Neural crest cell (in vitro differentiated cells): ENCODE measurements at regions not wholly inside any gene's neighbourhood (a gene's known extent, or its start where the extent isn't known, plus 50 kb on each side); places are given as distances from the start of the nearest gene placed in this dataset.
A peak's percentile ranks its signal among the peaks of the same experiment; 100 is the strongest.

Experiments
- DNase-seq: peaks from one replicate; pipeline ENCODE4 v3.0.0; 2021; ENCODE audit warnings: low read depth, mixed read lengths, low spot score
- H3K27ac Mint-ChIP-seq: one replicate; pipeline ENCODE4 v1.8.0; 2021; ENCODE audit warnings: mild to moderate bottlenecking, mixed read lengths; ENCODE audit not compliant: unreplicated experiment
- H3K27me3 Mint-ChIP-seq: 2 replicates; pipeline ENCODE4 v1.8.0; 2021; ENCODE audit warnings: low read depth, mild to moderate bottlenecking, mixed read lengths
- H3K36me3 Mint-ChIP-seq: 2 replicates; pipeline ENCODE4 v1.8.0; 2021; ENCODE audit warnings: low read depth, mild to moderate bottlenecking, mixed read lengths
- H3K4me1 Mint-ChIP-seq: 2 replicates; pipeline ENCODE4 v1.8.0; 2021; ENCODE audit warnings: mixed read lengths
- H3K4me3 Mint-ChIP-seq: one replicate; pipeline ENCODE4 v1.8.0; 2021; ENCODE audit warnings: mild to moderate bottlenecking, mixed read lengths
- H3K9me3 Mint-ChIP-seq: 2 replicates; pipeline ENCODE4 v1.8.0; 2021; ENCODE audit warnings: mixed read lengths
- TF ChIP-seq, protein P1 (sequence below): fragments of 200-600 bp; sonication (generic); conservative IDR thresholded peaks from 2 replicates; pipeline ENCODE4 v1.5.0; 2021; ENCODE audit warnings: antibody characterized with exemption, mild to moderate bottlenecking

GRCh38 chr12:66744956-66745383 is 66.1 kb upstream of the GRIP1 start:
- H3K4me1 Mint-ChIP-seq = peaks cover 7% of the 10 kb centered on the region
- H3K4me3 Mint-ChIP-seq = no peak overlapping the region
- no peak for DNase-seq
- no peak overlapping the region for H3K27ac Mint-ChIP-seq
- H3K36me3 Mint-ChIP-seq = no peaks in the 10 kb centered on the region
- TF ChIP-seq, protein P1, sequence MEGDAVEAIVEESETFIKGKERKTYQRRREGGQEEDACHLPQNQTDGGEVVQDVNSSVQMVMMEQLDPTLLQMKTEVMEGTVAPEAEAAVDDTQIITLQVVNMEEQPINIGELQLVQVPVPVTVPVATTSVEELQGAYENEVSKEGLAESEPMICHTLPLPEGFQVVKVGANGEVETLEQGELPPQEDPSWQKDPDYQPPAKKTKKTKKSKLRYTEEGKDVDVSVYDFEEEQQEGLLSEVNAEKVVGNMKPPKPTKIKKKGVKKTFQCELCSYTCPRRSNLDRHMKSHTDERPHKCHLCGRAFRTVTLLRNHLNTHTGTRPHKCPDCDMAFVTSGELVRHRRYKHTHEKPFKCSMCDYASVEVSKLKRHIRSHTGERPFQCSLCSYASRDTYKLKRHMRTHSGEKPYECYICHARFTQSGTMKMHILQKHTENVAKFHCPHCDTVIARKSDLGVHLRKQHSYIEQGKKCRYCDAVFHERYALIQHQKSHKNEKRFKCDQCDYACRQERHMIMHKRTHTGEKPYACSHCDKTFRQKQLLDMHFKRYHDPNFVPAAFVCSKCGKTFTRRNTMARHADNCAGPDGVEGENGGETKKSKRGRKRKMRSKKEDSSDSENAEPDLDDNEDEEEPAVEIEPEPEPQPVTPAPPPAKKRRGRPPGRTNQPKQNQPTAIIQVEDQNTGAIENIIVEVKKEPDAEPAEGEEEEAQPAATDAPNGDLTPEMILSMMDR = peak; percentile 23
- no peaks in the 10 kb centered on the region for H3K27me3 Mint-ChIP-seq
- no peaks in the 10 kb centered on the region for H3K9me3 Mint-ChIP-seq

DNA sequence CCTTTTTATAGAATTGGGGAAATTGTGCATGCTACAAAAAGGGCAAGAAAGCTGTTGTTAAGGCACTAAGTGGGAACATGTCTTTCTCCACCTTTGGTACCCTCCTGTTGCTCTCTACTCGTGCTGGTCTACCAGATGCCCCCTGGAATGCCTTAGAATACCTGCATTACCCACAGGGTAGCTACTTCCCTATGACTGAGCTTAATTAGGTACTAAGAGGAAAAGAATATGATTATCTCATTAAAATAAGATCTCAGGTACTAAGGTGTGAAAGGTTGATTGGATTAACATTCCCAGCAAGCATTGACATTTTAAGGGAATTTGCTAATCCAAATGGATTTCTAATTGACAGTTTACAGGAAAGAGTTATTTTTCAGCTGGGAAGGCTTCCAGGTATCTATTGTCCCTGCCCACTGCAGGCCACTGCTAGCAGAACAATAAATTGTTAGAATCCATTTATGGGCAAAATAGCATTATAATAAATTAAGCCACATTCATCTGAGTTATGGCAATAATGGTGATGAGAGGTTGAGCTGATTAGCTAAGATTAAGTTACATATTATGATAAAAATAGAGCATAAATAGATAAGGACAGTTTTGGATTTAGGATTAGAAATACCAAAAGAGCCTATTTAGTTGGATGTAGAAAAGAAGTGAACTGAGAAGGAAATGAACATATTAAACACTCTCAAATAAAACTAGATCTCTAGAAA is 67.8 kb upstream of the GRIP1 start:
- H3K4me3 Mint-ChIP-seq = no peak overlapping the region
- H3K9me3 Mint-ChIP-seq = no peaks in the 10 kb centered on the region
- peaks cover 7% of the 10 kb centered on the region for H3K4me1 Mint-ChIP-seq
- DNase-seq = no peak
- H3K27me3 Mint-ChIP-seq = no peaks in the 10 kb centered on the region
- H3K36me3 Mint-ChIP-seq = no peaks in the 10 kb centered on the region
- no peak overlapping the region for H3K27ac Mint-ChIP-seq
- TF ChIP-seq, protein P1 = no peak

GRCh38 chr12:66751432-66752113 is 72.7 kb upstream of the GRIP1 start:
- H3K27ac Mint-ChIP-seq = no peak overlapping the region
- no peak for DNase-seq
- no peaks in the 10 kb centered on the region for H3K27me3 Mint-ChIP-seq
- TF ChIP-seq, protein P1 = no peak
- H3K4me3 Mint-ChIP-seq = no peak overlapping the region
- no peaks in the 10 kb centered on the region for H3K36me3 Mint-ChIP-seq
- H3K4me1 Mint-ChIP-seq = no peaks in the 10 kb centered on the region
- H3K9me3 Mint-ChIP-seq = no peaks in the 10 kb centered on the region

DNA sequence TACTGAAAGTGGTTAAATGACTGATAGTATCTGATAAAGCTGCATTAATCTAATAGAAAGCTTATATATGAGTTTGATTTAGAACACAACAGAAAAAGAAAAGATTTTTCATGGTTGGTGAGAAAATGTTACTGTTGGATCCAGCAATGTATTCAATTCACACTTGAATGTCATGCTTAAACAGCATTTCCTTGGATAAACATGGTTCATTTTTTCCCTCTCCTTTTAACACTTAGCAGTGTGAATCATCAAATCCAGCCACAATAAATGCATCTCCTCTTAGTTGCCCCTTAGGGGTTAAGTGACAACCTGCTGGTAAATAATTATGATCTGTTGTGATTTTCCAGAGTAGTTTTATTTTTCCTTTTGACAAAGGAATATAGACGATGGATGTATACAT is 74.9 kb upstream of the GRIP1 start:
- no peaks in the 10 kb centered on the region for H3K36me3 Mint-ChIP-seq
- H3K9me3 Mint-ChIP-seq = no peaks in the 10 kb centered on the region
- H3K27me3 Mint-ChIP-seq = no peaks in the 10 kb centered on the region
- DNase-seq = no peak
- no peaks in the 10 kb centered on the region for H3K4me1 Mint-ChIP-seq
- H3K27ac Mint-ChIP-seq = no peak overlapping the region
- H3K4me3 Mint-ChIP-seq = no peak overlapping the region
- TF ChIP-seq, protein P1 = no peak

DNA sequence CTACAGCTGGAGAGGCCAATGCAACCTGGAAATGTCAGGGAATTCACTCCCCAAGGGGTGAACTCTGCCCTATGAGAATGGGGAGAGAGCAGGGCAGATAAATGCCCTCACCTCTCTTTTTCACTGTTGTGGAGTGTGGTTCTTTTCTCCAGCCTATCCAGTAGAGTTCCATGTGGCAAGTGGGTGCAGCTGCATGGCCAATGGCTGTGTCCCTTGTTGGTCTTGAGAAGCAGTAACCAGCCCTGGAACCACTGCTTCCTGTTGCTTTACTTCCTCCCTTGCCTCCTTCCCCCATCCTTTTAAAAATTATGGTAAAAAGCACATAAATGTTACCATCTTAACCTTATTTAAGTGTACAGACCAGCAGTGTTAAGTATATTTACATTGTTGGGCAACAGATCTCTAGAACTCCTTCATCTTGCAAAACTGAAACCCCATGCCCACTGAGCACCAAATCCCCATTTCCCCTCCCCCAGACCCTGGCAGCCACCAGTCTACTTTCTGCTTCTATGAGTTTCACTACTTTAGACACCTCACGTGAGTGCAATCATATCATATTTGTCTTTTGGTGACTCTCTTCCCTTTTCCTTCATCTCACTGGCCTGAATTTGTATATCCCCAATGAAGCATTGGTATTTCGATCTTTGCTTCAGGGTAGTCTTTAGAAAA is 77.0 kb upstream of the GRIP1 start:
- Mint-ChIP-seq H3K4me1 (no peaks in the 10 kb centered on the region), H3K36me3 (peaks cover under 1% of the 10 kb centered on the region), H3K27me3 (no peaks in the 10 kb centered on the region)

More for the DNA sequence above, 77.0 kb upstream of the GRIP1 start:
- DNase-seq = no peak
- no peak overlapping the region for H3K27ac Mint-ChIP-seq
- H3K9me3 Mint-ChIP-seq = no peaks in the 10 kb centered on the region
- TF ChIP-seq, protein P1 = no peak
- no peak overlapping the region for H3K4me3 Mint-ChIP-seq
